ENCODE measurements at regions not wholly inside any gene's neighbourhood (a gene's known extent, or its start where the extent isn't known, plus 50 kb on each side); places are given as distances from the start of the nearest gene placed in this dataset.

DNA sequence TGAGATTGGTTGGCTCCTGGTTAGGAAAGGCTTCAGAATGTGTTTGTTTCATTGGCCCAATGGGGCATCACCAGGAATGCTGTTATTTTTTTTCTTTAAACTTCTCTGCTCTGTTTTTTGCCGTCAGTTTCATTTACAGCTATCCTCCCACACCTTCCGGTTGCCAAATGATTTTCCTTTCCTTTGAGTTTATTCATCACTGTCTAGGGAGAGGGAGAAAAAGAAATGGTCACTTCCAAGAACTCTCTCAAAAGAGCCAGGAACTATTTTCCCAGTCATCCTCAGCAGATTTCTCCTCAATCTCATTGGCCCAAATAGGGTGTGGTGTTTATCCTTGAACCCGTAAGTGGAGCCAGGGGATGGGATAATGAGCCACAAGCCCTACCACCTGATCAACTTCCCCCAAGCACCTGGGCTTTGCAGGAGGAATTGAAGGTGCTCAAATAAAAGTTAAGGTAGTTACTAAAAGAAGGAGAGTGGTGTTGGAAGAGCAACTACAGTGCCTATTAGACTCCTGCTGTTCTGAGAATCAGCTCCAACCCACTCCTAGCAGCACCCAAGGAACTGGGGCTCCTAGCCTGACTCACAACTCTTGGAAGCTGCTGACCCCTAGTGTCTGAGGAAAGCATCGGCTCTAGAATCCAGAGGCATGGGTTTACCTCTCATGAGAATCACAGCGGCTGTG, 183.8 kb upstream of the IL12A start:
- peak; percentile 66 to 90 for DNase-seq (ENCODE audit: low read depth in 2 of 2)

DNA sequence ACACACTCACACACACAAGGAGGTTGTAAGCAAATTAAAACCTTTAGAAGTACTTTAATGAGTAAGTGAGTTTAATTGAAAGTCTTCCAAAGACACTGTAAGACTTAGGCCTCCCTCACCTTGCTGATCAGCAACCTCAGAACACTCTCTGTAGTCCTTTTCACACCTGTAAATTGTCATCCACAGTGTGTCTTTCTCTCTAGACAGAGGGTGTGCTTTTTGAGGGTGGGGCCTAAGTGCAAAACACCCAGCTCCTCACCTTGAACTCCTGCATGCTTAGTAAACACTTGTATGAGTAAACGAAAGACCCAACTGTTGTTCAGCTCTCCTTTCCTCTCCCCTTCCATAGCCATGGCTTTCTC, 183.2 kb upstream of the IL12A start:
- no peak for DNase-seq (ENCODE audit: low read depth in 2 of 2)

DNA sequence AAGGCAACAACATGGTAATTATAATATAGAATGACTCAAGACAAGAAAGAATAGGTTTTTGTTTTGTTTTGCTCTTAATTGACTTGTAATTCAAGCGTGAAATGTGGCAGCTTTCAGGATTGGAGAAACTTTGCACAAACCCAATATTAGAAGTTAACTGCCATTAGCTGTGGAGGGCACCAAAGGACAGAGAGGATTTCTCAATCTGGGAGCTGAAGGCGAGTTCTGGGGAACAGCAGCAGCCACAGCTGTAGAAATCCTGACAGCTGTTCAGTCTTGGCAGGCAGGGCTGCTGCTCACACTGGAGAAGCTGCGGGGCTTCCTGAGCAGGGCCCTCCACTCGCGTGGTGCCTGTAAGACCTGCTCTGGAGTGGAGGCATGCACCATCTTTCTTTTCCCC, 182.2 kb upstream of the IL12A start:
- DNase-seq (ENCODE audit: low read depth in 2 of 2), result no peak

DNA sequence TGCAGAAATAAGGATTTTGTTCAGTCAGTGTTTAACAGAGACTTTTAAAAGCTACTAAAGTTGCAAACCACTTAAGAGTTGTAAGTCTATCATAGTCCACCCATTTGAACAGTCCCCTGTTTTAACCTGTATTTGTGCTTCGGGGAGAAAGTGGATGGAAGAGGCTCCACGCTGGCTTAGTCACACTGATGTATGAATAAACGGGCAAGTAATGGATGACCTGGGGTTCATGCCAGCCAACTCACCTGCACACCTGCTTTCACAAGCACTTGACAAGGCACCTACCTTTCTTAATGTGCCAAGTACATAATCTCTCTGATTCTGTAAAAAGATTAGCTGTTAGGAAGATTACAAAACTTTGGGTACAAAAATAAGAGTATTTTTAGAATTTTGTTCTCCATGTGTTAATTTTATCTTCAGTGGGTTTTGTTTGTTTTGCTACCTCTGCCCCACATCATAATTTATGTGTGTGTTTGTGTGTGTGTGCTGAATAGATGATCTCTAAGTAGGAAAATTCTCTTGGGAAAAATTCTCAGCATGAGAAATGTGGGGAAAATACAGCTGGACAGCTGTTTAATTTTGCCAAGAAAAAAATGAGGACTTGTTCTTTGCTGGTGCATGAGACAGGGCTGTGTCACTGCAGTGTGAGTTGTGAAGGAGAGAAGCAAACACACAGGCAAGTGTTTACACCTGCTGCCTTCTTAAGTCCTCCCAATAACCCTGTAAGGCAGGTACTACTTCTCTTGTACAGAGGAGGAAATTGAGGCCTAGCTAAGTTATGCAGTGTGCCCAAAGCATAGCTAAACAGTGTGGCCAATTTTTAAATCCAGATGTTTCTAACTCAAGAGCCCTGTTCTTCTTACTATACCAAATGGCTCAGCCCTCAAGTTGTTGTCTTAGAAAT, 181.2 kb upstream of the IL12A start:
- DNase-seq (ENCODE audit: low read depth in 2 of 2), result no peak

DNA sequence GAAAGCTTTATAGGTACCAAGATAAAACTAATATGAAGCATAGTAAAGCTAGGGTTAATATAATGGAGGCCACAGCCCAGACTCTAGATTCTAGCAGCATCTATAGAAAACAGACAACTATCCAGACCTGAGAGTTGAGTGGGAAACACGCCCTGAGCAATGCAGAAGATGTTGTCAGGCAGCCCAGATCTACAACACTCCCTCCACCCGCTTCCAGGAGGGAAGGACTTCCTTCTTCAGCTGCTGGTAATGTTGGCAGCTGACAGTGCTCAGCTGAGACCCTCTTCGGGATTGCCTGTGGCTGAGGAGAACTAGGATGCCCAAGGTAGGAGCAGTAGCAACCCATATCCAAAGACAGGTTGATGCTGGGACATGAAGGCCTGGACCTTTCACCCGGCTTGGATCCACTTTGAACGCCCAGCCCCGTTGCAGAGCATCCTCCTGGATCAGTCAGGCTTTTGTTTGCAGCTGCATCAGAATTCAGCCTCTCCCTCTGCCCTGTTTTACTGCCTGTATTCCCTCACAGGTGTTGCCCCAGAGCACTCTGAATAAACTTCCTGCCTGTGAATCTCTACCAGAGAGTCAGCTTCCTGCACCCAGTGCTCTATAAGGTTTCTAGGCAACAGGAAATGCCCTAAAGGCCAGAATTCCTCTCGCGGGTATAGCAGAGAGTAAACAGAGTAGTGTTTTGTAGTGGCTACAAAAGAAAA, 174.7 kb upstream of the IL12A start:
- DNase-seq (ENCODE audit: low read depth in 2 of 2), result peak; percentile 59 to 78

DNA sequence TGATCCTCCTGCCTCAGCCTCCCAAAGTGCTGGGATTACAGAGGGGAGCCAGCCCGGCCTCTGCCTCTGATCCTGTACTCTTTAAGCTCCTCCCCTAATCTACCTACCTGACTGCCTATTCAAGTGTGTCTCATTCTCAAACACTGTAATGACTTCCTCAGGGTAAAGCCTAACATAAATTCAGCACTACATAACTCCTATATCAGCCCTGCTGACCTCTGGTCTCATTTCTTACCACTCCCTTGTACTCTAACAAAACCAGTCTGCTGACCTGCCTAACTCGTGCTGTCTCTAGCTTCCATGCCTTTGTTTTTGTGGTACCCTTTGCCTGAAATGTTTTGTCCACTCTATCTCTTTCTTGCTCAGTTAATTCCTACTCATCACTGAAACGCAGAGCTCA, 172.1 kb upstream of the IL12A start:
- DNase-seq (ENCODE audit: low read depth in 2 of 2), result no peak

DNA sequence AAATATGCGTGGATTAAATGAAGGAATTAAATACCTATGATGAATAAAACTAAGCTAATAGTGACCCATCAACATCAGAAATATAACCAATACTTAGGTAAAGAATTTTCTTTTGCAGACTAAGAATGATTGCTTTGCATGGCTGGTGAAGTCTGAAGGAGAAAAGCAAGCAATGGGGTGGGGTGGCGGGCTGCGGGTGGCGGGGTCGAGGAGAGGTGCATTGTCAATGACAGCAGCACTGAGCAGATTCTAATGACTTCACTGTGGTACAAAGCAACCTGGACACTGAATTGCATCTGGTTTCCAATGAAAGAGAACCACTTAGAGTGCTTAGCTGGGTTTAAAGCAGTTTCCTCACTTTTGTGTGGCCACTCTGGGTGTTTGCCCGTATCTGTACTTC, 171.5 kb upstream of the IL12A start:
- no peak for DNase-seq (ENCODE audit: low read depth in 2 of 2)

DNA sequence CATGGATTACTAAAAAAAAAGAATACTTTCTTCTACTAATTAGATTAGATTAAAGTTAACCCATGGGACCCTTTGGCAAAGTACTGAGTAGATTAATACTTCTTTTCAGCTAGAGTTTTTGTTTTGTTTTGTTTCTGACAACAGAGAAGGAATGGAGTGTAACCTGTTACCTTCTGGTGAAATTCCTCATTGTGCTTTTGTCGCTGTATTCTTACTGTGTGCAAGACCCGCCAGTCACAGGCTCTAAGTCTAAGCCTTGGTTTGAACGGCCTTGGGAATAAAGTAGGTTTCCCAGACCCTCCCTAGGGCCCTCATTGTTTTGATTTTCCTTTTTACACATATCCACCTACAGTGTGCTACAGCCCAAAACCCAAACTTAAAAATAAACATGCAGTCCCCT, 171.1 kb upstream of the IL12A start:
- DNase-seq (ENCODE audit: low read depth in 2 of 2), result no peak

DNA sequence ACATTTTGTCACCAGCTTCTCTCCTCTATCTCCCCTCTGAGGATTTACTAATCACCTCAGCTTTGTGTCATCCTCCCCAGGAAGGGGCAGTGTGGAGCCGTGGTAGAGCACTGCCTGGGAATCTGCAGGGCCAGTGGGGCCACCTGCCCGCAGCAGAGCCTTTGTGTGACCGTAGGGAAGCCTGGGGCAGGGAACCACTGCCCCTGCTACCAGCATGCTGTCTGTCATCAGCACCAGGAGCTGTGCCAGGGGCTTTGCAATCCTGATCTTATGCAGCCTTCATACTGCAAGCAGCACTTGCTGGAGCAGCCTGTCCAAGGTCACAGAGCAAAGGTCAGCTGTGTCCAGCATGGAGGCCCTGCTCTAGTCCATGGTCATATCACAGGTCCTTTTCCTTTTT, 170.2 kb upstream of the IL12A start:
- DNase-seq (ENCODE audit: low read depth in 2 of 2), result no peak

DNA sequence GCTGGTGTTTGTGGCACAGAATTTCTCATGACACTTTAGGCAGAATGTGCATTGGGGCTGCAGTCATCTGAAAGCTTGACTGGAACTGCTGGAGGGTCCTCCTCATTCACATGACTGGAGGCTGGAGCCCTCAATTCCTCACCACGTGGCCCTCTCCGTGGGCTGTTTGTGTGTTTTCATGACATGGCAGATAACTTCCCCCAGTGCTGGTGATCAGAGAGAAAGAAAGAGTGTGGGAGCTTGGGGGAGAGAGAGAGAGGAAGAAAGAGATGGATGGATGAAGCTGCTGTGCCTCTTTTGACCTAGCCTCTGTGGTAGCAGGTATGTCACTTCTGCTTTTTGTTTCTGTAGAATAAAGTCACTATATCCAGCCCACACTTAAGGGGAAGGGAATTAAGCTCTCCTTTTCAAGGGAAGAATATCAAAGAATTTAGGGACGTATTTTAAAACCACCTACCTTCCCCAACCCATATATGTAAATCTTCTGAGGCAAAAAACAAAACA, 169.6 kb upstream of the IL12A start:
- no peak for DNase-seq (ENCODE audit: low read depth in 2 of 2)

DNA sequence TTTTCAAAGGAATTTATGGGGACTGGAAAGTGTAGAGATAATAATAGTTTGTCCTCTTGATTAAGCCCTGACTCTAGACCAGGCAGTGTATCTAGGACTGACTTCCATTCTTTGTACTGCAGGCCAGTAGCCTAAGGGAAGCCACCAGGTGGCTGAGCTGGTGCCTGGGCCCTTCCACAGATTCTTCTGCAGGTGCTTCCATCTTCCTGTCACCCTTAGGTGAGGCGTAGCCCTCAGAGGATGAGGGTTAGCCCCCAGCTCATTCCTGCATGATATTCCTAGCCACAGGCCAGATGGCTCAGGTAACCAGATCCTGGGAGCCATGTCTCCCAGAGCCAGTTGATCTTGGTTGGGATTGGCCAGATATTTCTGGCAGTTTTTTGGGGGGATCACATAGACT, 169.0 kb upstream of the IL12A start:
- no peak for DNase-seq (ENCODE audit: low read depth in 2 of 2)

DNA sequence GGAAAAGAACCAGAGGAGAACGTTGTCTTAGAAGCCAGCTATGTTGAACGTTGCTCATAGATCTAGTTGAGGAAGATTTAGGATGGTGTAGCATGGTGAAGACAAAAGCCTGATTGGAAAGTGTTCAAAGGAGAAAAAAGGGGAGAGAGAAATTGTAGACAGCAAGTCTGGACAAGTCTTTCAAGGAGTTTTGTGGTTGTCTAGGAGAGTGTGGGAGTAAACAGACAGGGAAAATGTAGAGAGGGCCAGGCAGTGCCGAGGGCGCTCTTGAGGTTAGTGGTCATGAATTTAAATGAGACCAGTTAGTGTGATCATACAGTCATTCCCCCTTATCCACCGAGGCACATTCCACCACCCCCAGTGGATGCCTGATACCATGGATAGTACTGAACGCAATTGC, 167.5 kb upstream of the IL12A start:
- DNase-seq (ENCODE audit: low read depth in 2 of 2), result no peak

DNA sequence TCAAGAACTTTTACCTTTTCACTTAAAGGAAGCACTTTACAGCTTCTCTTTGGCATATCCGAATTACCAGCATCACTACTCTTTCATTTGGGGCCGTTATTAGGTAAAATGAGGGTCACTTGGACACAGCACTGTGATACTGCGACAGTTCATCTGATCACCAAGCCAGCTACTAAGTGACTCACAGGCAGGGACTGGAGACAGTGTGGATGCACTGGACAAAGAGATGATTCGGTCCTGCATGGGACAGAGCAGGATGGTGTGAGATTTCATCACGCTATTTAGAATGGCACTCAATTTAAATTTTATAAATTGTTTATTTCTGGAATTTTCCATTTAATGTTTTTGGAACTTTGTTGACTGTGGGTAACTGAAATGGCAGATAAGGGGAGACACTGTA, 166.9 kb upstream of the IL12A start:
- no peak for DNase-seq (ENCODE audit: low read depth in 2 of 2)

DNA sequence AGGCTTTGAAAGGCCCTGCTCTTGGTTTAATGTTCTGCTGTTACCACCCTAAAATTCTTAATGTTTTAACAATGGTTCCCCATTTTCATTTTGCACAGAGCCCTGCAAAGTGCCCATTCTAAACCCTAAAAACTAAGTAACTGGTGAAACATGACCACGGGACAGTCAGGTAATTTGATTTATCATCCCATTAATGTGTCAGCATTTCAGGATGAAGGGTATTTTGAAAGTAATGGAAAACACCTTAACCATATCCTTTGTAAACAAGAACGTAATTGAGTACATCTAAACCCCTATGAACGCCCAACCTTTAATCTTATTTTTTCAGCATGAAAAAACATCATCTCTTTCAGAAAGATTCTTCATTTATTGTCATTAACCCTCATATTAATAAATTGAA, 164.9 kb upstream of the IL12A start:
- no peak for DNase-seq (ENCODE audit: low read depth in 2 of 2)

DNA sequence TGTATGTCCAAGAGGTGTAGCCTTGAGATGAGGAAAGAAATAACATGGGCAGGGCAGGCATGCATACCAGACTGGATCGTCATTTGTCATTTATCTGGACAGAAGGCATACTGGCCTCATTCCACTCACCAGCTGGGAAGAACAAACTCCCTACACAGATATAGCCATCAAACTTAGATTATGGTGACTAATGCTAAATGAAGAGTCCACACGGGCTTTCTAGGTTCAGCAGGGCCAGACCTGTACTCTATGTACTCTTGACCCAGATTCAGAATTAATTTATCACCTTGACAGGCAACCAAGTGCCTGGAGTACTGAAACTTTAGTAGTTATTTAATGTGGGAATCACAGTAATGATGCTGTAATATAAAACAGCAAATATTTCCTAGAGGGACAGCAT, 164.3 kb upstream of the IL12A start:
- DNase-seq (ENCODE audit: low read depth in 2 of 2), result peak; percentile 21 to 85

DNA sequence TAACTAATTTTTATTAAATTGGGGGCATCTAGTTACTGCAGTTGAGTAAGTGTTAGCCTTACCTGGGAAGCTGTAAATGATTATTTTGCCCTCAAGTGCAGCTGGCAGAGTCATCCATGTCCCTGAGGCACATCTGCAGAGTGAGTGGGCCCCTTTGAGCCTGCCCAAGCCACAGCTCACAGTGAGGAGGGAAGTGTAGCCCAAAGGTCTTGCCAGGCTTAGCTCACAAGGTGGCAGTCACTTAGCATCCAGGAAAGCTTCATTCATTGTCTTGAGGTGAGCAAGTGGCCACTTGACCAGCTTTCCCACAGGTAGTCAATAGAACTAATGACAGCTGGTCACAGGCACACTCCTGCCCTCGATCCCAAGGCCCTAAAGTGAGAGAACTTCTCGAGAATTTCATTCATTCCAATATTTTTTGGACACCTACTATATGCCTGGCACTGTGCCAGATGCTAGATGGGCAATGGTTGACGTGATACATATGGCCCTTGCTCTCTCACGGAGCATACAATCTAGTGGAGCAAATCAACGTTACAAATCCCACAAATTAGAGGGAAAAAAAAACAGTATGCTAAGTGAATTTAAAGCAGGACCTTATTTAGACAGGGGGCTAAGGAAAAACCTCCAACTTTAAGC, 163.3 kb upstream of the IL12A start:
- DNase-seq (ENCODE audit: low read depth in 2 of 2), result no peak

DNA sequence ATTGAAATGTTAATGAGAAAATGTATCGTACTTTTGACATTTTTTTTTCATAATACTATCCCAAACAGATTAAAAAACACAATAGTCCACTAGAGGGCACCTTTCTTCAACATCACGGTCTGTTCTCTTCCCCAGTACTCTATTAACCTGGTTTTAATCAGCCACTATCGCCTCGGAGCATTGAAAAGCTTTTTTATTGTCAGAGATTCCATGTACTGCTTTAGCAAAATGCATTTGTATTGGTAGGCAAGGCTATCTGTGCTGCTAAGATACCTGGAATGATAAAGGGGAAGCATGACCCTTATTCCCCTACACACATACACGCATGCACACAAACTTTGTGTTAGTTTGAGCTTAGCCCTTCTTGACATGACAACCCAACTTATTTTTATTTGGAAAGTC, 160.1 kb upstream of the IL12A start:
- DNase-seq (ENCODE audit: low read depth in 2 of 2), result peak; percentile 57 to 81

DNA sequence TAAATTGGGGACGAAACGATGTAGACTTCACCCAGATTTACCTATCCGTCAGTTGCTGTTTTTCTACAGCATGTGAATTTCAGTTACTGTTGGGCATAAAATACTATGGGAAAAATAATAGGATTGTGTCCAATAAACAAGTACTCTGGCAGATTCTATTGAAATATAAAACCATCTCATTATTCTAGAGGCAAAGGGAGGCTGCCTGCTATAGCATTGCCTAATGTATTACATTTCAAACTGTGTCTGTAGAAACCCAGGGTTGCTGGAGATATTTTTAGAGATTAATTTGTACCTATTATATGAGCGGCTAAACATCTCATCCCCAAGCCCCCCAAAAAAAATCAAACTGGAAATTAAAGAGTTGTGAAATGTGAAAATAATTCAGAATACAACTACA, 159.6 kb upstream of the IL12A start:
- no peak for DNase-seq (ENCODE audit: low read depth in 2 of 2)

DNA sequence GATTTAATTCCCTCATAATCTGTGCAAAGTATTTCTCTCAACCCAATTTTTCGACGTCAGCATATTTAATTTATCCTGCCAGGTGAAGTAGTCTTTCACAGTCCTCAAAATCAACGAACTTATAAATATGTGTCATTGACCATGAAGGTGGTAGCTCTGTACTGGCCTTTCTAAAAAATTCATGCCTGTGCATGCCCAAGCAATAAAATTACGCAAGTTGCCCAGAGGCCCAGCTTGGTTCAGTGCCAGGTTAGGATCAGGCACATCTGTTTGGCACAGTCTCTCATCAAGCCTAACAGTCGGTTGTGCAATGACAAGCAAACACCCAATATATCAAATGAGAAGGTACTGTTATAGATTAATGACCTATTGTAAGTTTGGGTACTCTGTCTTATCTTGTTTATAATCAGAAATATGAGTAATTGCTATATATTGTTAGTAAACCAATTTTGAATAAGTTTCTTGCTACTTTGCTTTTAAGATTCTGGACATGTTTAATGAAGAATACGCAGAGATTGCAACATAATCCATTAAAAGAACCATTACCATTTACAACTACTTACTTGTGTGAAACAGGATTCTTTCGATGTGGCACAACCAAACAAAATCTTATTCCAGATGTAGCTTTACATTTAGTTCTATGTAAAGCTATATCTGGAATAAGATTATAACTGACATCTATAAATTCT, 159.0 kb upstream of the IL12A start:
- DNase-seq (ENCODE audit: low read depth in 2 of 2), result peak; percentile 62 to 78

DNA sequence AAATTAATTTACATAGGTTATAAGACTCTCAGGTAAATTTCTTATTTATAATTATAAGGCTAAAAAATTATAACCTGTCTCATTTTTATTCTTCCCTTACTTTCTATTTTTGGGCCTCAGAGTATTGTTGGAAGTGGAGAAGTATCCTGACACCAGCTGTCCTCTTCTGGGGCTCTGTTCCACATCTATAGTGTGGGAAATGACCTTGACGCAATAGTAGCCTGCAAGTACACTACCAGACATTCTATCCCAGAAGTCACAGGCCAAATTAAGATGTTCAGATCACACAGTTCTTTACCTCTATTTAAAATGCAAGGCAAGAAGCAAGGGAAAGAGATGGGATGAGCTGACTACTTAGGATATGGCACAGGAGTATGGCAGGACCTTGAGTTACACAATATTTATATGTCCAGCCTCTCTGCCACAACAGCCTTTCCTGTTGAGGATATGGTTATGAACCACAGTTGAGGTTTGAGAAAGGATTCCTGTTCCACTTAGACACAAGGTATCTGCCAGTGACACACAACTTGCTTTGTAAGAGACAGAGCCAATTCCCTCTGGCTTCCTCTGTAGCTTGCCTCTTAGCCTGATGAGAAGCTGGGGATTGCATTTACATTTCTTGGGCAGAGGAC, 158.0 kb upstream of the IL12A start:
- DNase-seq (ENCODE audit: low read depth in 2 of 2), result no peak

DNA sequence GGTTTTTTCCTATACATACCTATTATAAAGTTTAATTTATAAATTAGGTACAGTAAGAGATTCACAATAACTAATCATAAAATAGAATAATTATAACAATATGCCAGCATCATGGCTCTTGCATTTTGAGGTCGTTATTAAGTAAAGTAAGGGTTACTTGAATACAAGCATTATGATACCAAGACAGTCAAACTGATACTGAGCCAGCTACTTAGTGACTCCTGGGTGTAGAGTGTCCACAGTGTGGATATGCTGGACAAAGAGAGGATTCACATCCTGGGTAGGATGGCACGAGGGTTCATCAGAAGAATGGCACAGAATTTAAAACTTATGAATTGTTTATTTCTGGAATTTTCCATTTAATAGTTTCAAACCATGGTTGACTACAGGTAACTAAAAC, 157.2 kb upstream of the IL12A start:
- DNase-seq (ENCODE audit: low read depth in 2 of 2), result no peak
